HL-60 (cell line): ENCODE measurements at regions not wholly inside any gene's neighbourhood (a gene's known extent, or its start where the extent isn't known, plus 50 kb on each side); places are given as distances from the start of the nearest gene placed in this dataset.

ENCODE experiments used
- DNase-seq, 2 experiments: peaks; one replicate each; pipeline ENCODE4 v3.0.0-alpha.2; 2010 to 2020; ENCODE audit warnings: low read depth in 1 of 2, low spot score in 1 of 2
- H3K27ac ChIP-seq: fragments of 250-450 bp; sonication (Bioruptor Pico); replicated peaks from 2 replicates; pipeline ENCODE4 v1.5.1; 2020; ENCODE audit warnings: mild to moderate bottlenecking, moderate library complexity
- H3K27me3 ChIP-seq: fragments of 250-450 bp; sonication (Bioruptor Pico); 2 replicates; pipeline ENCODE4 v1.5.1; 2021; ENCODE audit warnings: mild to moderate bottlenecking, moderate library complexity; ENCODE audit not compliant: insufficient read depth, poor library complexity, severe bottlenecking
- H3K4me3 ChIP-seq: replicated peaks from 2 replicates; pipeline ENCODE4 v1.5.1; 2011; ENCODE audit warnings: mild to moderate bottlenecking, control low read depth, low read length; ENCODE audit not compliant: insufficient read depth
- GABPA ChIP-seq: IDR thresholded peaks from 2 replicates; pipeline ENCODE4 v1.6.1; 2012; ENCODE audit warnings: low read depth
- POLR2AphosphoS5 ChIP-seq: IDR thresholded peaks from 2 replicates; pipeline ENCODE4 v1.6.1; 2012; ENCODE audit warnings: low read depth
- REST ChIP-seq: IDR thresholded peaks from 2 replicates; pipeline ENCODE4 v1.6.1; 2012; ENCODE audit warnings: low read depth; ENCODE audit not compliant: insufficient replicate concordance
- SPI1 ChIP-seq: IDR thresholded peaks from 2 replicates; pipeline ENCODE4 v1.6.1; 2012; ENCODE audit warnings: low read depth, mild to moderate bottlenecking, borderline replicate concordance
- TF ChIP-seq, protein P1 (sequence below): IDR thresholded peaks from one replicate; pipeline ENCODE4 v1.5.1; 2011; ENCODE audit warnings: low read length, control low read depth, inconsistent platforms; ENCODE audit not compliant: insufficient read depth

GRCh38 chr16:22691335-22691734, 122.6 kb upstream of the HS3ST2 start:
- H3K27me3 ChIP-seq, result no peaks in the 10 kb centered on the region
- no peak for TF ChIP-seq REST
- TF ChIP-seq POLR2AphosphoS5, result no peak
- no peak for TF ChIP-seq SPI1
- TF ChIP-seq, protein P1, sequence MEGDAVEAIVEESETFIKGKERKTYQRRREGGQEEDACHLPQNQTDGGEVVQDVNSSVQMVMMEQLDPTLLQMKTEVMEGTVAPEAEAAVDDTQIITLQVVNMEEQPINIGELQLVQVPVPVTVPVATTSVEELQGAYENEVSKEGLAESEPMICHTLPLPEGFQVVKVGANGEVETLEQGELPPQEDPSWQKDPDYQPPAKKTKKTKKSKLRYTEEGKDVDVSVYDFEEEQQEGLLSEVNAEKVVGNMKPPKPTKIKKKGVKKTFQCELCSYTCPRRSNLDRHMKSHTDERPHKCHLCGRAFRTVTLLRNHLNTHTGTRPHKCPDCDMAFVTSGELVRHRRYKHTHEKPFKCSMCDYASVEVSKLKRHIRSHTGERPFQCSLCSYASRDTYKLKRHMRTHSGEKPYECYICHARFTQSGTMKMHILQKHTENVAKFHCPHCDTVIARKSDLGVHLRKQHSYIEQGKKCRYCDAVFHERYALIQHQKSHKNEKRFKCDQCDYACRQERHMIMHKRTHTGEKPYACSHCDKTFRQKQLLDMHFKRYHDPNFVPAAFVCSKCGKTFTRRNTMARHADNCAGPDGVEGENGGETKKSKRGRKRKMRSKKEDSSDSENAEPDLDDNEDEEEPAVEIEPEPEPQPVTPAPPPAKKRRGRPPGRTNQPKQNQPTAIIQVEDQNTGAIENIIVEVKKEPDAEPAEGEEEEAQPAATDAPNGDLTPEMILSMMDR, result no peak
- DNase-seq, result no peak
- H3K4me3 ChIP-seq, result no peak overlapping the region
- no peak overlapping the region for H3K27ac ChIP-seq

DNA sequence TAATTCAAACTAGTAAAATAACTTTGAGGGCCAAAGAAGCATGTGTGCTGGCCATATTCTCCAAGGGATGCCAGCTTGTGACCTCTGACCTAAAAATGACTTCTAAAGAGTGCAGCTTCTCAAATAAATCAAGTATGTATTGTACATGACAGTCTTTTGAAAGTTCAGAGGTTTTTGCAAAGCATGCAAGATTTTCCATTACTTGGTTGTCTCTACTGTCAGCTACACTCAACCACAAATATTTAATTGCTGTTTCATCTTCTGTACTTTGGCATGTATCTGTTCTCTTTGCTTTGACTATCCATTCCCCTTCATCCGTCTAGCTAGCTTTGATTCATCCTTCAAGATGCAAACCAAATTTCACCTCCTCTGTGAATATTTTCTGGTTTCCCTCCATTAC, 121.9 kb upstream of the HS3ST2 start:
- H3K27me3 ChIP-seq, result no peaks in the 10 kb centered on the region
- H3K27ac ChIP-seq, result no peak overlapping the region
- DNase-seq, result no peak
- TF ChIP-seq GABPA (no peak), SPI1 (no peak), POLR2AphosphoS5 (no peak), REST (no peak)
- TF ChIP-seq, protein P1, result no peak
- no peak overlapping the region for H3K4me3 ChIP-seq

- DNase-seq, result no peak
- TF ChIP-seq, protein P1, result no peak
- no peak for TF ChIP-seq POLR2AphosphoS5
- no peak for TF ChIP-seq REST
- TF ChIP-seq GABPA, result no peak
- TF ChIP-seq SPI1, result no peak
- H3K4me3 ChIP-seq, result no peak overlapping the region
- no peak overlapping the region for H3K27ac ChIP-seq
- H3K27me3 ChIP-seq, result no peaks in the 10 kb centered on the region
Observed at GRCh38 chr16:22692916-22693637, 120.9 kb upstream of the HS3ST2 start.
